ENCODE measurements at regions not wholly inside any gene's neighbourhood (a gene's known extent, or its start where the extent isn't known, plus 50 kb on each side); places are given as distances from the start of the nearest gene placed in this dataset.

GRCh38 chr4:179503976-179504375 lies 2061.7 kb upstream of the AGA start:
- DNase-seq, result no peak

- no peak for DNase-seq
Measured at GRCh38 chr4:179509489-179509888, 2067.3 kb upstream of the AGA start.

- no peak for DNase-seq
Measured at GRCh38 chr4:179521952-179522351, 2079.7 kb upstream of the AGA start.

- DNase-seq, result no peak
Measured at GRCh38 chr4:179530958-179531357, 2088.7 kb upstream of the AGA start.

- DNase-seq, result no peak
Measured at GRCh38 chr4:179536694-179537093, 2094.5 kb upstream of the AGA start.

- DNase-seq, result no peak
Measured at GRCh38 chr4:179539641-179540040, 2097.4 kb upstream of the AGA start.

GRCh38 chr4:179543771-179544170 lies 2101.5 kb upstream of the AGA start:
- DNase-seq, result no peak

- no peak for DNase-seq
Measured at GRCh38 chr4:179544496-179544895, 2102.3 kb upstream of the AGA start.

- DNase-seq, result no peak
Measured at GRCh38 chr4:179552131-179552530, 2109.9 kb upstream of the AGA start.

GRCh38 chr4:179563741-179564140 lies 2121.5 kb upstream of the AGA start:
- no peak for DNase-seq

- no peak for DNase-seq
Measured at GRCh38 chr4:179569549-179569948, 2127.3 kb upstream of the AGA start.

- no peak for DNase-seq
Measured at GRCh38 chr4:179582164-179582905, 2140.1 kb upstream of the AGA start.

- DNase-seq, result no peak
Measured at GRCh38 chr4:179583221-179583620, 2141.0 kb upstream of the AGA start.

GRCh38 chr4:179584101-179584500 lies 2141.9 kb upstream of the AGA start:
- DNase-seq, result no peak

GRCh38 chr4:179585761-179586160 lies 2143.5 kb upstream of the AGA start:
- no peak for DNase-seq

GRCh38 chr4:179586460-179586859 lies 2144.2 kb upstream of the AGA start:
- no peak for DNase-seq

- DNase-seq, result no peak
Measured at GRCh38 chr4:179595671-179596410, 2153.6 kb upstream of the AGA start.

- no peak for DNase-seq
Measured at GRCh38 chr4:179596621-179597020, 2154.4 kb upstream of the AGA start.

- no peak for DNase-seq
Measured at GRCh38 chr4:179597301-179597700, 2155.1 kb upstream of the AGA start.

- DNase-seq, result no peak
Measured at GRCh38 chr4:179601671-179602070, 2159.4 kb upstream of the AGA start.

GRCh38 chr4:179605196-179605595 lies 2163.0 kb upstream of the AGA start:
- DNase-seq, result no peak

- DNase-seq, result no peak
Measured at GRCh38 chr4:179607003-179607402, 2164.8 kb upstream of the AGA start.

- no peak for DNase-seq
Measured at GRCh38 chr4:179615704-179616103, 2173.5 kb upstream of the AGA start.

GRCh38 chr4:179618966-179619365 lies 2176.7 kb upstream of the AGA start:
- no peak for DNase-seq

GRCh38 chr4:179624768-179625181 lies 2182.5 kb upstream of the AGA start:
- DNase-seq, result no peak

Measured in activated gamma-delta T cell treated with Interleukin-2 at 50 U/mL for 16 hours (primary cell).